GM20000 (cell line): ENCODE measurements at regions not wholly inside any gene's neighbourhood (a gene's known extent, or its start where the extent isn't known, plus 50 kb on each side); places are given as distances from the start of the nearest gene placed in this dataset.

Source experiments
- DNase-seq: peaks from one replicate; pipeline ENCODE4 v3.0.0; 2012; ENCODE audit warnings: low spot score
- TF ChIP-seq, protein P1 (sequence below): IDR thresholded peaks from 2 replicates; pipeline ENCODE4 v1.5.1; 2012; ENCODE audit warnings: mild to moderate bottlenecking, control low read depth; ENCODE audit errors: extremely low read depth, missing control alignments

DNA sequence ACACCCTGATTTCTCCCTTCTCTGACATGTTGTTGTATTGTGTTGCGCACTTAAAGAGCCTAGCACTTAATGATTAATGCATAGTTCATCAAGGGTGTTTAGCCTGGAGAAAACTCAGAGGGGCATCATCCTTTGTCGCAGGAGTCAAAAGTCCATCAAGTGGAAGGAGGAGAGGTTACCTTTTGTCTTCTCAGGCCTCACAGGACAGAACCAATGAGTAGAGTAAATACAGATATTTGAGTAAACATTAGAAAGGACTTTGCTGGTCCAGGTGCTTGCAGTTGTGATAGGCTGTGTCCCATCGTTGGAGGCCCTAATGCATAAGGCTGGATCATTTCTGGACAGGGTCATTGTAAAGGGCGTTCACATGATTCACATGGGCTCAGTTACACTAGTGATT, 430.9 kb downstream of the PCNX1 start:
- TF ChIP-seq, protein P1, sequence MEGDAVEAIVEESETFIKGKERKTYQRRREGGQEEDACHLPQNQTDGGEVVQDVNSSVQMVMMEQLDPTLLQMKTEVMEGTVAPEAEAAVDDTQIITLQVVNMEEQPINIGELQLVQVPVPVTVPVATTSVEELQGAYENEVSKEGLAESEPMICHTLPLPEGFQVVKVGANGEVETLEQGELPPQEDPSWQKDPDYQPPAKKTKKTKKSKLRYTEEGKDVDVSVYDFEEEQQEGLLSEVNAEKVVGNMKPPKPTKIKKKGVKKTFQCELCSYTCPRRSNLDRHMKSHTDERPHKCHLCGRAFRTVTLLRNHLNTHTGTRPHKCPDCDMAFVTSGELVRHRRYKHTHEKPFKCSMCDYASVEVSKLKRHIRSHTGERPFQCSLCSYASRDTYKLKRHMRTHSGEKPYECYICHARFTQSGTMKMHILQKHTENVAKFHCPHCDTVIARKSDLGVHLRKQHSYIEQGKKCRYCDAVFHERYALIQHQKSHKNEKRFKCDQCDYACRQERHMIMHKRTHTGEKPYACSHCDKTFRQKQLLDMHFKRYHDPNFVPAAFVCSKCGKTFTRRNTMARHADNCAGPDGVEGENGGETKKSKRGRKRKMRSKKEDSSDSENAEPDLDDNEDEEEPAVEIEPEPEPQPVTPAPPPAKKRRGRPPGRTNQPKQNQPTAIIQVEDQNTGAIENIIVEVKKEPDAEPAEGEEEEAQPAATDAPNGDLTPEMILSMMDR = no peak
- no peak for DNase-seq

DNA sequence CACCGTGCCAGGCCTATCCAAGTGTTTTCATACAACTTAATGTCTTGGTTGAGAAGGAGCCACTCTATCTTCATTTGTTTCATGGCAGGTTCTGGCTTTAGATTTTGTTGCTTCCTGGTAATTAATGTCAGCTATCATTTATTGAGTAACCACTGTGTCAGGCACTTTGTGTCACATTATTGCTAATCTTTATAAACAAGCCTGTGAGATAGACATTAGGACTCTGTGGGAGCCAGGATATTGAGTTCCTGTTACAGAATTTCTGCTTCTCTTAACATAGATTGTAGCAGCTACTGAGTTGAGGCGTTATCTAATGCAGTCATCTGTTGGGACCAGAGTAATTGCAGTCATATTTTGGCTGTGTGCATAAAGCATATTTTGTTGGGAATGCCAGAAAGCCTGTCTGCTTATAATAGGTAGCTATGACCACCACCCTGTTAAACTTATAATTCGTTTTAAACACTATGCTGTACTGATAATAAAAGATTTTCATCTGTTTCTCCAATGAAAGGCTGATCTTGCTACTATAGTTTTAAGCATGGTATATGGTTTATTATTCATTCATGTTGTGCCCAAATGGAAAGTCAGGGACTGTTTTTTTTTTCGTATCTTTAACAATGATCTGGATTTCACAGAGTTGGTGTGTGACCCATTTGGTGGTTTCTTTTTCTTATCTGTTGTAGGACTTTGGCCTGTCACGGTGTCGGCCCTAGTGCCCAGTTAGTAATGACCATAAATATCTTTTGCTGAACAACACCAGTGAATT, 432.6 kb downstream of the PCNX1 start:
- TF ChIP-seq, protein P1 = no peak
- DNase-seq = no peak

DNA sequence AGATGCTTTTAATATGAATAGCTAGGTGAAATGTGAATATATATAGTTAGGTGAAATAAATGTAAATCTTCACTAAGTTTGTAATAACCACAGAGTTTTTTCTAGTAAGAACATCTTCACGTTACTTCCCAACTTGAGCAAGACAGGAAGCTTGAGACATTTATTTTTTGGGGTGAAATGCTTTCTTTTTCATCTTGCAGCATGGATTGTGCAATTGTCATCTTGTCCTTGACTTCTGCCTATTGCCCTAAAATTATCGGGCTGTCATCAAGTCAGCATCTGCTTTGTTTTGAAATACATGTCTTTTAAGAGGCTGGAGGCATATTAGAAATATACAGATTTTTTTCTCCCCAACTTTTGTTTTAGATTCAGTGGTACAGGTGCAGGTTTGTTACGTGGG, 433.9 kb downstream of the PCNX1 start:
- DNase-seq = no peak

DNA sequence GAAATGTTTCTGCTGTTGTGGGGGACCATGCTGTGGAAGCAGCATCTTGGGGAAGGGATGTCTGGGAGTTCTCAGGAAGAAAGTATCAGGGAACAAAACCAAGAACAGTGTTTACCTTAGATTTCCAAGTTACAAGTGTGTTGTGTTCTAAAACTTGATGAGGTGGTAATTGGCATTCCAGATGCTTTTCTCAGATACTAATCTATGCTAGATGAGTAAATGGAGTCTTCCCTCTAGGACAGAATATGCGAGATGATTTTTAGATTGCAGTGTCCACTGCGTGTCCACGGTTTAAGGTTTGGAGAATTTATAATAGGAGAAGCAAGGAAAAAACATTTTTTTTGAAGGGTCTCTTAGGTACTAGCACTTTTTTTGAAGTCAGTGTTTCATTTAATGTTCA, 436.5 kb downstream of the PCNX1 start:
- TF ChIP-seq, protein P1 = no peak
- no peak for DNase-seq

More for the DNA sequence above, 433.9 kb downstream of the PCNX1 start:
- TF ChIP-seq, protein P1 = no peak

DNA sequence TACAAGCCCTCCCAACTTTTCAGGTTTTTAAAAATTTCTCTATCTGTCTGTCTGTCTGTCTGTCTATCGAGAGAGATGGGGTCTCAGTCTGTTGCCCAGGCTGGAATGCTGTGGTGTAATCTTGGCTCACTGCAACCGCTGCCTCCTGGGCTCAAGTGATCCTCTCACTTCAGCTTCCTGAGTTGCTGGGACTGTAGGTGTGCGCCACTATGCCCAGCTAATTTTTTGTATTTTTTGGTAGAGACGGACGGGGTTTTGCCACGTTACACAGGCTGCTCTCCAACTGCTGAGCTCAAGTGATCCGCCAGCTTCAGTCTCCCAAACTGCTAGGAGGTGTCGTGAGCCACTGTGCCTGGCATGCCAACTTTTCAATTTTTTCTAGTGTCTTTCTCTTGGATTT, 437.2 kb downstream of the PCNX1 start:
- no peak for DNase-seq
- TF ChIP-seq, protein P1 = no peak

DNA sequence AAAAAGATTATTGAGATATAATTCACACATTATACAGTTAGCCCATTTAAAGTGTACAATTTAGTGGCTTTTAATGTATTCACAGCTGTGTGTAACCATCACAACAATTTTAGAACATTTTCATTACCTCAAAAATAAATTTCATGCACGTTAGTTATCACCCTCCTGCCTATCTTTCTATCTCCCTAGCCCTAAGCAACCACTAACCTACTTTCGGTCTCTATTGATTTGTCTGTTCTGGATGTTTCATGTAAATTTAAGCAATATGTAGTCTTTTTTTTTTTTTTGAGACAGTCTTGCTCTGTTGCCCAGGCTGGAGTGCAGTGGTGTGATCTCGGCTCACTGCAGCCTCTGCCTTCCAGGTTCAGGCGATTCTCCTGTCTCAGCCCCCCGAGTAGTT, 439.4 kb downstream of the PCNX1 start:
- no peak for DNase-seq
- TF ChIP-seq, protein P1 = no peak

DNA sequence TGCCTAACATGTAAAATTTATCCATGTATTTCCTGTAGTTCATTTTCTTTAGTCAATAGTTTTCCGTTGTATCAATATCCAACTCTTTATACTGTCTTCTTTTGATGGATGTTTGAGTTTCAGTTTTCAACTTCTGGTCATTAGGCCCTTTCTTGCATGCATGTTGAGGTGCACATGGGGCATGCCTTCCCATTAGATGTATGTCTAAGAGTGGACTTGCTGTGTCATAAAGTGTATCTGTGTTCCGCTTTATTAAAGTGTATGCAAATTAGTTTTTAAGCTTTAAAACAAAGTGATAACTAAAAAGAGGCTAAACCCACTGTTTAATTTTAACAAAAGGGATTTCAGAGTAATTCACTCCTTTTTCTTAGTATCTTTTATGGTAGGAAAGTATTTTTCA, 441.1 kb downstream of the PCNX1 start:
- no peak for DNase-seq
- TF ChIP-seq, protein P1 = no peak
